K562 (cell line): ENCODE measurements at regions not wholly inside any gene's neighbourhood (a gene's known extent, or its start where the extent isn't known, plus 50 kb on each side); places are given as distances from the start of the nearest gene placed in this dataset.

Experiments used
- CHAMP1 ChIP-seq: fragments of 450-650 bp; IDR thresholded peaks from 2 replicates; pipeline ENCODE4 v1.6.1; 2016; ENCODE audit warnings: mild to moderate bottlenecking
- CTCF ChIP-seq, 3 experiments: IDR thresholded peaks in 2 of 3; conservative IDR thresholded peaks in 1 of 3; 2 replicates each; pipeline ENCODE4 v1.5.1; 2011 to 2012; ENCODE audit warnings: low read length in 3 of 3, mild to moderate bottlenecking in 3 of 3, control low read depth in 2 of 3, improper control_type of control experiment in 1 of 3, inconsistent platforms in 1 of 3, low read depth in 1 of 3, mixed read lengths in 1 of 3, moderate library complexity in 1 of 3; ENCODE audit not compliant: insufficient read depth in 2 of 3
- EP300 ChIP-seq: IDR thresholded peaks from 2 replicates; pipeline ENCODE4 v1.6.1; 2012; ENCODE audit warnings: low read length, improper control_type of control experiment
- EZH2 ChIP-seq: IDR thresholded peaks from 2 replicates; pipeline ENCODE4 v1.6.1; 2012; ENCODE audit warnings: low read depth, mild to moderate bottlenecking, inconsistent platforms, low read length, borderline replicate concordance
- L3MBTL2 ChIP-seq: fragments of 450-650 bp; IDR thresholded peaks from 2 replicates; pipeline ENCODE4 v1.6.1; 2016; ENCODE audit warnings: mild to moderate bottlenecking, moderate library complexity
- NCOA2 ChIP-seq, 2 experiments: fragments of 450-650 bp; IDR thresholded peaks; 2 replicates each; pipeline ENCODE4 v1.6.1; 2018; ENCODE audit warnings: mild to moderate bottlenecking in 2 of 2, moderate library complexity in 1 of 2; ENCODE audit not compliant: partially characterized antibody in 2 of 2
- PML ChIP-seq: IDR thresholded peaks from 2 replicates; pipeline ENCODE4 v1.6.1; 2012; ENCODE audit warnings: low read length, inconsistent platforms
- POLR2AphosphoS5 ChIP-seq: IDR thresholded peaks from 2 replicates; pipeline ENCODE4 v1.6.1; 2011; ENCODE audit warnings: mild to moderate bottlenecking, low read depth, low read length, moderate library complexity; ENCODE audit not compliant: control insufficient read depth, insufficient read depth
- POLR2H ChIP-seq: IDR thresholded peaks from 2 replicates; pipeline ENCODE4 v1.6.1; 2016; ENCODE audit warnings: missing genetic modification characterization, low read depth, mild to moderate bottlenecking, control low read depth, missing compliant biosample characterization, moderate library complexity
- TEAD4 ChIP-seq, 2 experiments: sonication (generic) in 1 of 2; formaldehyde crosslinking in 1 of 2; IDR thresholded peaks; 2 replicates each; pipeline versions ENCODE4 v1.6.1 to v1.8.0; 2012 to 2022; ENCODE audit warnings: borderline replicate concordance in 1 of 2, inconsistent platforms in 1 of 2, low read length in 1 of 2, mild to moderate bottlenecking in 1 of 2, missing genetic modification reagents in 1 of 2
- ZBTB1 ChIP-seq: sonication (generic); formaldehyde crosslinking; IDR thresholded peaks from 2 replicates; pipeline ENCODE4 v1.8.1; 2023; ENCODE audit warnings: missing genetic modification reagents, low read depth, mild to moderate bottlenecking, borderline replicate concordance
- ZNF174 ChIP-seq: fragments of 250-450 bp; sonication (Bioruptor Pico); IDR thresholded peaks from 2 replicates; pipeline ENCODE4 v1.4.0; 2020; ENCODE audit warnings: mild to moderate bottlenecking
- TF ChIP-seq, protein P1 (sequence below): fragments of 450-650 bp; IDR thresholded peaks from 2 replicates; pipeline ENCODE4 v1.7.1; 2018; ENCODE audit warnings: mild to moderate bottlenecking, low read depth; ENCODE audit not compliant: partially characterized antibody
- TF ChIP-seq, protein P2 (sequence below), 2 experiments: fragments of 450-650 bp; formaldehyde crosslinking in 1 of 2; IDR thresholded peaks; 2 replicates each; pipeline versions ENCODE4 v1.4.0 to v1.6.1; 2014 to 2020; ENCODE audit warnings: mild to moderate bottlenecking in 2 of 2, borderline replicate concordance in 1 of 2, low read depth in 1 of 2

DNA sequence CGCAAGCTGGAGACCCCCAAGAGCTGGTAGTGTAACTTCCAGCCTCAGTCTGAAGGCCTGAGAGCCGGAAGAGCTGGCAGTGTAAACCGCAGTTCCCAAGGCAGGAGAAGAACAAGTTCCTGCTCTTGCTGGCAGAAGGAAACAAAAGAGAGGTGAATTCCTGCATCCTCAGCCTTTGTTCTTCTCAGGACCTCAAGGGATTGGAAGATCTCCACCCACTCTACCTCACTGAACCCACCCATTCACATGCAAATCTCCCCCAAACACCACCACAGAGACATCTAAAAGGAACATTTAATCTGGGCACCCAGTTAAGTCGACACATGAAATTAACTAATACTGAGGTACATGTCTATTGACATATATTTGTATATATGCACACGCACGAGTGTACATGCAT lies 1310.3 kb downstream of the TBC1D22A start:
- TF ChIP-seq ZNF174 (CRISPR knock-in tag) (no peak), NCOA2 (IDR thresholded peaks at IDR 0.05; ENCODE audit: partially characterized antibody in 2 of 2) (no peak), POLR2H (tag) (no peak), PML (no peak), CTCF (IDR thresholded peaks at IDR 0.05 in 2 of 3, conservative IDR thresholded peaks at IDR 0.05 in 1 of 3; ENCODE audit: insufficient read depth in 2 of 3, low read depth in 1 of 3, low read length in 3 of 3) (no peak), EZH2 (no peak), EP300 (no peak), TEAD4 (IDR thresholded peaks at IDR 0.05; ENCODE audit: low read length) (no peak), TEAD4 (CRISPR knock-in tag; IDR thresholded peaks at IDR 0.05; ENCODE audit: borderline replicate concordance) (no peak), ZBTB1 (no peak), POLR2AphosphoS5 (no peak), L3MBTL2 (no peak), CHAMP1 (no peak)
- TF ChIP-seq, protein P1, sequence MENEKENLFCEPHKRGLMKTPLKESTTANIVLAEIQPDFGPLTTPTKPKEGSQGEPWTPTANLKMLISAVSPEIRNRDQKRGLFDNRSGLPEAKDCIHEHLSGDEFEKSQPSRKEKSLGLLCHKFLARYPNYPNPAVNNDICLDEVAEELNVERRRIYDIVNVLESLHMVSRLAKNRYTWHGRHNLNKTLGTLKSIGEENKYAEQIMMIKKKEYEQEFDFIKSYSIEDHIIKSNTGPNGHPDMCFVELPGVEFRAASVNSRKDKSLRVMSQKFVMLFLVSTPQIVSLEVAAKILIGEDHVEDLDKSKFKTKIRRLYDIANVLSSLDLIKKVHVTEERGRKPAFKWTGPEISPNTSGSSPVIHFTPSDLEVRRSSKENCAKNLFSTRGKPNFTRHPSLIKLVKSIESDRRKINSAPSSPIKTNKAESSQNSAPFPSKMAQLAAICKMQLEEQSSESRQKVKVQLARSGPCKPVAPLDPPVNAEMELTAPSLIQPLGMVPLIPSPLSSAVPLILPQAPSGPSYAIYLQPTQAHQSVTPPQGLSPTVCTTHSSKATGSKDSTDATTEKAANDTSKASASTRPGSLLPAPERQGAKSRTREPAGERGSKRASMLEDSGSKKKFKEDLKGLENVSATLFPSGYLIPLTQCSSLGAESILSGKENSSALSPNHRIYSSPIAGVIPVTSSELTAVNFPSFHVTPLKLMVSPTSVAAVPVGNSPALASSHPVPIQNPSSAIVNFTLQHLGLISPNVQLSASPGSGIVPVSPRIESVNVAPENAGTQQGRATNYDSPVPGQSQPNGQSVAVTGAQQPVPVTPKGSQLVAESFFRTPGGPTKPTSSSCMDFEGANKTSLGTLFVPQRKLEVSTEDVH = no peak
- TF ChIP-seq, protein P2, sequence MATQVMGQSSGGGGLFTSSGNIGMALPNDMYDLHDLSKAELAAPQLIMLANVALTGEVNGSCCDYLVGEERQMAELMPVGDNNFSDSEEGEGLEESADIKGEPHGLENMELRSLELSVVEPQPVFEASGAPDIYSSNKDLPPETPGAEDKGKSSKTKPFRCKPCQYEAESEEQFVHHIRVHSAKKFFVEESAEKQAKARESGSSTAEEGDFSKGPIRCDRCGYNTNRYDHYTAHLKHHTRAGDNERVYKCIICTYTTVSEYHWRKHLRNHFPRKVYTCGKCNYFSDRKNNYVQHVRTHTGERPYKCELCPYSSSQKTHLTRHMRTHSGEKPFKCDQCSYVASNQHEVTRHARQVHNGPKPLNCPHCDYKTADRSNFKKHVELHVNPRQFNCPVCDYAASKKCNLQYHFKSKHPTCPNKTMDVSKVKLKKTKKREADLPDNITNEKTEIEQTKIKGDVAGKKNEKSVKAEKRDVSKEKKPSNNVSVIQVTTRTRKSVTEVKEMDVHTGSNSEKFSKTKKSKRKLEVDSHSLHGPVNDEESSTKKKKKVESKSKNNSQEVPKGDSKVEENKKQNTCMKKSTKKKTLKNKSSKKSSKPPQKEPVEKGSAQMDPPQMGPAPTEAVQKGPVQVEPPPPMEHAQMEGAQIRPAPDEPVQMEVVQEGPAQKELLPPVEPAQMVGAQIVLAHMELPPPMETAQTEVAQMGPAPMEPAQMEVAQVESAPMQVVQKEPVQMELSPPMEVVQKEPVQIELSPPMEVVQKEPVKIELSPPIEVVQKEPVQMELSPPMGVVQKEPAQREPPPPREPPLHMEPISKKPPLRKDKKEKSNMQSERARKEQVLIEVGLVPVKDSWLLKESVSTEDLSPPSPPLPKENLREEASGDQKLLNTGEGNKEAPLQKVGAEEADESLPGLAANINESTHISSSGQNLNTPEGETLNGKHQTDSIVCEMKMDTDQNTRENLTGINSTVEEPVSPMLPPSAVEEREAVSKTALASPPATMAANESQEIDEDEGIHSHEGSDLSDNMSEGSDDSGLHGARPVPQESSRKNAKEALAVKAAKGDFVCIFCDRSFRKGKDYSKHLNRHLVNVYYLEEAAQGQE (IDR thresholded peaks at IDR 0.05; ENCODE audit: borderline replicate concordance) = no peak
- TF ChIP-seq, protein P2 (CRISPR knock-in tag; IDR thresholded peaks at IDR 0.05; ENCODE audit: low read depth) = no peak
